ENCODE measurements at regions not wholly inside any gene's neighbourhood (a gene's known extent, or its start where the extent isn't known, plus 50 kb on each side); places are given as distances from the start of the nearest gene placed in this dataset.

DNA sequence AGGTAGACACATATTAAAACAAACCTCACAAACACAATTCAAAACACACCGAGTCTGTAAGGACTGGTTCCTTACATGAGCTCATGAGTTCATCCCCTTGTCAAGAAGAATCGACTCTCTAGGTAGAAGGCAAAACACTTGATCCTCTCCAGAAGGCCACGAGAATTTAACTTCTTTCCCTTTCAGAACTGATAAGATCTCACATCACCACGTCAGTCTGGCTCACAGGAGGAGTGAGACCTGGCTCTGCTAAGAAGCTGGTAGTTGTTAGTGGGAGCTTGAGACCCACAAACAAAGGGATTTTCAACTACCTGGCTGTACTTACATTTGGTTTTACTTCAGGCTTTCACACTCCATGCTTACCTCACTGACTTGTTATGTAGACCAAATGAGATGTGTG, 459.2 kb downstream of the ARHGEF28 start:
- DNase-seq (ENCODE audit: extremely low read depth in 1 of 2, low read depth in 1 of 2) = no peak

DNA sequence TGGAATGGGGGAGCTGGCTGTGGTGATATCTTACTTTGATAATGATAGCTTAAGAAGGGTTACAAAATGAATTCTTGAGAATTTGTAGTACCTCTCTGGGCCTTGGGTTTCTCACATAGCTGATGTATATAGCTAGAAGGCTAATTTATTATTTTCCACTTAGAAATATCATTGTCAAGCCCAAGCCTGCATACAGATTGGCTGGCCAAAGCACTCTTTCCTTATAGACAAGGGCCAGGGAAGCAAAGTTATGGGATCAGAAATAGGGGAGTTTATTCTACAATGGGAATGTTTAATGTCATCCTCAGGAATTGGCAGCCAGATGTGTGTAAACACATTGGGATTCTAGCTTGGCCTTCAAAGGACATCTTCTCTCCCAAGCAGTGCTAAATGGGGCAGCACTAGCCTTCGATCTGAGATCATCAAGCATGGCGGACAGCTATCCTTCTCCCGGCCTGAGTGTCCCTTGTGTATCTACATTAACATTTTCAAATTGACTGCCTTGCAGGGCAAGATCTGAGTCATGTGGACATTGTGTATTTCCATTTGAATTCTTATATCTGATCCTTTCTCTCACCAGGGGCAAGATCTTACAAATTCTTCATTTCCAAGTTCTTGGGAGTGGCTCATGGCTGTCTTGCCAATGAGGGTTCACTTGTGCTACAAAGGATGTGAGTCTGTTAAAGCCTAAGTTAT, 457.2 kb downstream of the ARHGEF28 start:
- DNase-seq (ENCODE audit: extremely low read depth in 1 of 2, low read depth in 1 of 2) = no peak

DNA sequence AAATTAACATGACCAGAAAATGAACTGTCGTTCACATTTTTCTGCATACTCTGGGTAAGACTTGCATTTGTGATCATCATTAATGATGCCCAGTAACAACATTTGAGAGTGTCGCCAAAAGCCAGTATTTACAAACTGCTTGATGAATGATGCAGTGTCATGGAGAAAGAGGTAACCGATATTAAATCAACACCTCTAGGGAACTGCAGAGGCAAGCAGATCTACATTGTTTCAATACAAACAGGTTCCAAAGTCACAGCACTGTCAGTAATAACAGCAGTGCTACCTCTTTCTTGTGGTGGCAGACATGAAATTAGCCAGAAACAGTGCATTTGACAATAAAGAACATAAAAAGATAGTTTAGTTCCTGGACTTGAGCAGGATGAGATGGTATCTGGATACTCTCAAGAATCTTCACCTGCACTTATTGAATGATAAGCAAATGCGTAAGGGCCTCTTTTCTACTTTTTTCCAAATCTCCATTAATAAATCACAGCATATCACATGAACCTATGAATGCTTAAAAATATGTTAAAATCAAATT, 456.6 kb downstream of the ARHGEF28 start:
- no peak for DNase-seq (ENCODE audit: extremely low read depth in 1 of 2, low read depth in 1 of 2)

DNA sequence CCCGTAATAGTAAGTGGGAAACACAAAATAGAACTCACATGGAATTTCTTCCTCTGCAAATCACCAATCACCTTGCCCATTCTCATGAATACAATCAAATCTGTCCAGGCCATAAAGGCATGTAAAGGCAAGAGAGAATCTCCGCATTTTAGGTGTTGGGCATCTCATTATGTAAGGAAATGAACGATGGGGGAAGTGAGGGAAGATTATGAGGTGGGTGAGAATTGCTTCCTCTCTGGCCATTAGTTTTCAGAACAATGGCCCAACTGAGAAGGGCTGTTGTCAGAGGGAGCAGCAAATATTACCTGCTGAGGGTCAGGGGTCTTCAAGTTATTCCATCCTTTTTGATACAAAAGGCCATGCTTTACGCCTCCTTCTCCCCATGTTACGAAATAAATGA, 455.1 kb downstream of the ARHGEF28 start:
- no peak for DNase-seq (ENCODE audit: extremely low read depth in 1 of 2, low read depth in 1 of 2)

DNA sequence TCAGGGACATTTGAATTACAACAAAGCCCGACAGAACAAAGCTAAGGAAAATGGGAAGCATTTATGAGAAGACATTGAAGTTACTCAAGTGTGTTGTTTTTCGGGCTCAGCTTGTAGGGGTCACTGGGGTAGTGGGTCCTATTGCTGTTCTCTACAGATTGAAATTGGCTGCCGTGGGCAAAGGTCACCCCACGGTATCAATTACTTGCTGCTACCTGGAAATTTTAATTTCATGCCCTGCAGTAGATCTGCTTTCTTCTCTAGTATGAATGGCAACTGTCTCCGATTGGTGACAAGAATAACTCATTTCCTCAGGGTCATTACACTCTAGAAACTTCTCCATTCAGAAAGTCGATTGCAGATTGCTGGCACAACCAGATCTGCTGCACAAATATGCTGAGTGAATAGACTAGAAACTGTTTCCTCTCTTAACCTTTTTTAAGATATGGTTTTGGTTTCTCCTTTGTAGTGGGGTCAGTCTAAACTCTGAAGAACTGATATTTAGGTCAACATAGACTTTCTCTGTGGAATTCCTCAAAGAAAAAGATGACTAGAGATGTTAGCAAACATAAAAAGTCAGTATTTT, 454.1 kb downstream of the ARHGEF28 start:
- DNase-seq (ENCODE audit: extremely low read depth in 1 of 2, low read depth in 1 of 2) = no peak

DNA sequence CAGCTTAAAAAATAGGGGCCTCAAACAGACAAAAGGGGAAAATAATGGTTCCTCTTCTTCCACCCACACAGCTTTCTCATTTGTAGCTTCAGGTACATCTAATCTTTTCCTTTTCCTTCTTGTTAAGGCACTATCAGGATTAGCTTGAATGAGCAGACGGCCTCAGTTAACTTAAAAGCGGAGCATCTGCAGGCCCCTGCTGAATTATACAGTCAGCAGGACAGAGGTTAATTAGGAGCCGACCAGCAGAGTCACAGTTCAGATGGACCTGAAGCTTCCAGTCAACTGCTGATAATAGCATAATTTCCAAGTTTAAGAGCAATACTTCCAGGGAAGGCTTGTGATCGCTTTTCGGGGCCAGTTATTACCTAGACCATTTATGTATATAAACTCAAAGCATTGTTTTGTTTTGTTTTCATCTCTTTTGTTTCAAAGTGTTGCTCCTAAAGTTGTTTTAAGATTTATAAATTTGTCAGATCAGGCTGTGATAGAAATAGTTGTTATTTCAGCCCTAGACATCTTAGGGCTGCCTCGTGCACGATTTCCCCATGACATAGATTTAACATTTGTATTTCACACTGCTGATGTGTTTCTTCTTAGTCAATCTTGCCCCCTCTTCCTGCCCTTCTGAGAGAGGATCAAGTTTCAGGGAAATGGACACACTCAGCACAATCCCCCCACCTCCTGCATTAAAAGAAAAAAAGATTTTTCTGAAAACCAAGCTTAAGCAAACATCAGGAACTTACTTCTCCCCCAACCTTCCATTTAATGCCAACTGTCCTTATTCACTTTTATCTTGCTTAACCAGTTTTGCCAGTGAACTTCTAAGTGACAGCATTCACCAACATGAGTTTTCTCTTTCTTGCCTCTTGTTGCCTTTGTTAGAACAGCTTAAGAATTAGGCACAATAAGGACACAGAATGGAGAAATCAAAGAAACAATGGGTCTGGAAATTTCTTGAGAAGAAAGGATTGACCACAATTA, 449.8 kb downstream of the ARHGEF28 start:
- DNase-seq (ENCODE audit: extremely low read depth in 1 of 2, low read depth in 1 of 2) = no peak

DNA sequence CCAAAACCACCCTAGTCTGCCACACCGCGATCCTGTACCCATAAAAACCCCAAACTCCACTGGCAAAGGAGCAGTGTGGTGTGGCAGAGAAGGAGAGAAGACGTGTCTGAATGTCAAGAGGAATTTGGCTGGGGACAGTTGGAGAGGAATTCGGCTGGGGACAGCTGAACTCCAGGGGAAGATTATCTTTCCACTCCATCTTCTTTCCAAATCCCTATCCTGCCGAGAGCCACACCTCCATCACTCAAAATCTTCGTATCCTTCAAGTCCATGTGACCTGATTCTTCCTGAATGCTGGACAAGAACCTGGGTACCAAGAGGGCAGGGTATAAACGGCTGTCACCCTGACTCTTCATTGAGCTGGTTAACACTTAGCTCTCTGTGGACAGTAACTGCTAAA, 448.1 kb downstream of the ARHGEF28 start:
- no peak for DNase-seq (ENCODE audit: extremely low read depth in 1 of 2, low read depth in 1 of 2)

DNA sequence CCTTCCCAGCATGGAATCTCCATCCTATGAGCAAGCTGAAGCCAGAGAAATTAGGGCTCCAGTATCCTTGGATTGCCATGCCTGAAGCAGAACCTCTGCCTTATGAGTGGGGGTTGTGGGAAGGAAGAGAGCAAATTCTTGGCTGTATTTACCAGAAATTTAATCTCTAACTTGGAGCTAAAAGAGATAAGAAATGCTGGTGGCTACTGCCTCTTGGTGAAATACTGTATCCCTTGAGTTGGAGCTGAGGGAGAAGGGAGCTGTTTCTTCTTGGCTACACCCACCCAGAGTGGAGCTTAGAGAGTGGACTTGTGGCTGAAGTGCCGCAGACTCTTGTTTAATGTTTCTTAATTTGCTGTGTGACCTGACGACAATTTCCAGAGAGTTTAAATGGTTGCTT, 447.3 kb downstream of the ARHGEF28 start:
- no peak for DNase-seq (ENCODE audit: extremely low read depth in 1 of 2, low read depth in 1 of 2)

DNA sequence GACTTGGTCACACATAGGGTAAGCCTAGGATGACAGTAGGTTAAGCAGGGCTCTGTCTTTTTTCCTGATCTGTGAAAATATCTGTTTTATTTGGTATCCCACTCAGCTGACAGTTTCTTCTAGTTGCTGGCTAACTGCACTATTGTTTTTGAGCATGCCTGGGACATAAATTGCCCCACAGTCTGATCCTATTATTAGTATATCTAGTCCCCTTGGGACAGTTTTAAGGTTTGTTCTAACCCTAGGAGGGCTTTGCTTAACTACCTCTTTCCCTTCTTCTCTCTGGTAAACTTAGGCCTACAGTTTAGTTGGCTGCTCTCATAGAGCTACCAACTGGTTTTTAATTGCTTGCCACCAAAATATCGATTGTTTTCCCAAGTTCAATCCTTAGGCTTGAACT, 446.6 kb downstream of the ARHGEF28 start:
- no peak for DNase-seq (ENCODE audit: extremely low read depth in 1 of 2, low read depth in 1 of 2)

DNA sequence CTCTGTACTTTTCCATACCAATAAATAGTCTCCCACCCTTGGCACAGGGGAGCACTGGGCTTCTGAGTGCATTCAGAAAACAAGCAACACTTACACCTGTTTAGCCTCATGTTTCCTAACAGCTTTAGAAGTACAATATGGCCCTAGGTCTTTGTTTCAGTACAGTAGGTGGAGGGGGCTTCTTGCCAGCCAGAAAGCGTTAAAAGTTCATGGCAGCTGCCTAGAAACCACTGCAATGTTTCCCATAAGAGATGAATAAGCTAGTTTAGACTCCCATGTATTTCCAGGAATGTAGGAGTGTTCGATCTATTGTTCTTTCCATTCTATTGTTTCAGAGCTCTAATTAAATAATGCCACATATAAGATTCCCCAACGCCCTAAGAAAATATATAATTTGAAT, 444.8 kb downstream of the ARHGEF28 start:
- DNase-seq (ENCODE audit: extremely low read depth in 1 of 2, low read depth in 1 of 2) = no peak

DNA sequence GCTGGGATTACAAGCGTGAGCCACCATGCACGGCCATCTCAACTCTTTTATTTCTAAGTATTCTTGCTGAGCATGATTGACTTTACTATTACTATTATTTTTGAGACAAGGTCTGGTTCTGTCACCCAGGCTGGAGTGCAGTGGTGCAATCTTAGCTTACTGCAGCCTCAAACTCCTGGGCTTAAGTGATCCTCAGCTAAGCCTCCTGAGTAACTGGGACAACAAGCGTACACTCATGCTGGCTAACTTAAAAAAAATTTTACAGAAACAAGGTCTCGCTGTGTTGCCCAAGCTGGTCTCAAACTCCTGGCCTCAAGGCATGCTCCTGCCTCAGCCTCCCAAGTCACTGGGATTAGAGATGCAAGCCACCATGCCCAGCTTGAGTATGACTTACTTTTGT, 443.7 kb downstream of the ARHGEF28 start:
- no peak for DNase-seq (ENCODE audit: extremely low read depth in 1 of 2, low read depth in 1 of 2)

DNA sequence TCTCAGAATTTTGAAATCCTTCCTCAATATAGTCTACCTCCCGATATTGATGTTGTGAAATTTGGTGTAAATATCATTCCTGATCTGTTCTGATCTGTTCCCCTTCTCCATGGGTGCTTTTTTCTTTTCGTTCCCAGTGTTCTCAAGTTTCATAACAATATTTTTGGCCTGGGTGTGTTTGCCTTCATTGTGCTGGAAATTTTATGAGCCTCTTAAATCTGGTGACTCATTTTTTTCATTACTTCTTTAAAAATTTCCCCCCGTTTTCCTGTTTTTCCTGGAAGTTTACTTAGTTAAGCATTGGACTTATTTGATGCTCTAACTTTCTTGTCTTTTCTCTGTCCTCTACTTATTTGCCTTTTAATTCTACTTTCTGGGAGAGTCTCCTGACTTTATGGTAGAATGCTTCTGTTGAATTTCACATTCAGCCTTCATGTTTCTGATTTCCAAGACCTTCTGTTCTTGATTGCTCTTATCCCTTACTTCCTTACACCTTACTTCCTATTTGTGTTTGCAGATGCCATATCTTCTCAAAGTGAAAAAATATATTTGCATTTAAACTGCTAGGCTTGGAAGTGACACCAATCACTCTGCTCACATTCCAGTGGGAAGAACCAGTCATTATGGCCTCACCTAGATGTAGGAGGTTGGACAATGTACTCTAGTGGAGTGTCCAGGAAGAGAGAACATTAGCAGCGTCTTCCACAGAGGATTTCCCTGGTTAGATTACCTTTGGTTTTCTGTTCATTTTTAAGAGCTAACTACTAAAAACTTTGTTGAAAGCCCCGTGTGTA, 441.9 kb downstream of the ARHGEF28 start:
- no peak for DNase-seq (ENCODE audit: extremely low read depth in 1 of 2, low read depth in 1 of 2)

DNA sequence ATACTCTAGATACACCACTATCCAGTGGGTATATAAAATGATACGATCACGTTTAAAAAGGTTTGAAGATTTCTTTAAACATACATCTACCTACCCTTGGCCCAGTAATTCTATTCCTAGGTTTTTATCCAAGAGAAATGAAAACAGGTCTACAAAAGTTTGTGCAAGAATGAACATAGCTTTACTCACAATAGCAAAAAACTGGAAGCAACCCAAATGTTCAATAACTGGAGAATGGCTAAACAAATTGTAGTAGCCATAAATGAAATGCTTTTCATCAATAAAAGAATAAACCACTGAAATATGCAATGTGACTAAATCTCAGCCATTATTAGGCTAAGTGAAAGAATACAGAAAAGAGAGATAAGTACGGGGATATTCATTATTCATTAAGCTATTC, 438.9 kb downstream of the ARHGEF28 start:
- no peak for DNase-seq (ENCODE audit: extremely low read depth in 1 of 2, low read depth in 1 of 2)

DNA sequence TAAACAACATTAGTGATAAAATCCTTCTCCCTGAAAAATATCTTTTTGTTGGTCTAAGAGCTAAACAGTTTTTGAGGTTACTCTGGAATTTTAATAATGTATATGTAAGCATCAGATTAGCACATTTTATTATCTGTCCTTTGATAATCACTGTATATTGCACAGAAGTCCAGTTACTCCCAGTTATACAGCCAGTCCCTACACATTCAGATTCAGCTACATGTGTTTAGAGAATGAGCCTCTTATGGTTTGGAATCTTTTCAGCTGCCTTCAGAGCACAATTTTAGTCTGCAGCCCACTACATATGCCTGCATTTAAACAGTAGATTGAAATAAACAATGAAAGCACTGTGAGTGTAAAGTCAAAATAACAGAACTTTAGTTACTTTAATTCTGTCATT, 438.2 kb downstream of the ARHGEF28 start:
- DNase-seq (ENCODE audit: extremely low read depth in 1 of 2, low read depth in 1 of 2) = no peak

DNA sequence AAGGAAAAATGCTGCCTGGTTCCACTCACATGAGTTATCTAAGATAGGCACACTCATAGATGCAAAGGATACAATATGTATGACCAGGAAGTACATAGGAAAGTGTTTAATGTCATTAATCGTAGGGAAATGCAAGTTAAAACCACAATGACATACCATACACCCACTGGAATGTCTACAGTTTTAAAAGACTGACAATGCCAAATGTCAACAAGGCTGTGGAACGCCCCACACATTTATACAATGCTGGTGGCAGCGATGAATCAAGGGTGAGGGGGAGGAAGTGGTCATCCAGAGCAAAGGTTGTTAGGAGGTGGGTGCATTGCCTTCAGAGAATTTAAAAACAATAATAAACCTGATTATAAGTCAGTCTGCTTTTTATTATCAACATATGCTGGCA, 437.8 kb downstream of the ARHGEF28 start:
- DNase-seq (ENCODE audit: extremely low read depth in 1 of 2, low read depth in 1 of 2) = no peak

DNA sequence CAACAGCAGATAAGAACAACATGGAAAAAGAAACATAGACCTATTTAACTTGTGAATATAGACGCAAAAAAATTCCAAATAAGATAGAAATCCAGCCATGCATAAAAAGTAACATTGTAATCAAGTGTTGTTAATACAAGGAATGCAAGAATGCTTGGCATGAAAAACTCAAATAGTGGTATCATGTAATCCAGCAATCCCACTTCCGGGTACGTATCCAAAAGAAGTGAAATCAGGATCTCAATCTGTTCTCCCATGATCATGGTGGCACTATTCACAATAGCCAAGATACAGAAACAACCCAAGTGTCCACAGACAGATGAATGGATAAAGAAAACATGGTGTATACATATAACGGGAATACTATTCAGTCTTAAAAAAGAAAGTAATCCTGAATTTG, 437.4 kb downstream of the ARHGEF28 start:
- DNase-seq (ENCODE audit: extremely low read depth in 1 of 2, low read depth in 1 of 2) = no peak

DNA sequence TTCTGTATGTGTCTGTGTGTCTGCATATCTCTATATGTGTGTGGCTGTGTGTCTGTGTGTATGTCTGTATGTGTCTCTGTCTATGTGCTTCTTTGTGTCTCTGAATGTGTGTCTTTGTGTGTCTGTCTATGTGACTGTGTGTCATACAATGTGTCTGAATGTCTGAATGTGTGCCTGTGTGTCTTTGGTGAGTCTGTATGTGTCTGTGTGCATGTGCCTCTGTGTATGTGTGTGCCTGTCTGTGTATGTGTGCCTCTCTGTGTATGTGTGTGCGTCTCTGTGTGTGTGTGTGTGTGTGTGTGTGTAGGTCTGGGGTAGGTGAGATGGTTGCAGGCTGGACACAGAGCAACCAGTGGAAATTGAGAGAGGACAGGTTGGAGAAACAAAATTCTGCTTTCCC, 435.3 kb downstream of the ARHGEF28 start:
- no peak for DNase-seq (ENCODE audit: extremely low read depth in 1 of 2, low read depth in 1 of 2)

DNA sequence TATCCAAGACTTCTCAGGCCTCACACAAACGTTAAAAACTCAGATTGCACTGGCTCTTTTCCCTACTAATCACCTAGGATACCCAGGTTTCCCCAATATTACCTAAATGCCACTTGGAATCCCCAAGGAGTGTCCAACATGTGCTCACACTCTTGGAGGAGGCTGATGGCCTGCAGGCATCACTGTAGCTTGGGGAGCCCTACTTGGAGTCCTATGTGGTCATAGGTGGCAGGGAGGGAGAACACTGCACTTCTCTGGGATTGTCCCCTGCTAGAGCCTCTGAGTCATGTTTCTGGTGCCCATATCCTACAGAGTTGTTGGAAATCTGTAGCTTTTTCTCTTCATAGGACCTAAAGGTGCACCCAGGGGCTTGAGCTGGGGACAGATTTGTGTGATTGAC, 433.7 kb downstream of the ARHGEF28 start:
- no peak for DNase-seq (ENCODE audit: extremely low read depth in 1 of 2, low read depth in 1 of 2)

DNA sequence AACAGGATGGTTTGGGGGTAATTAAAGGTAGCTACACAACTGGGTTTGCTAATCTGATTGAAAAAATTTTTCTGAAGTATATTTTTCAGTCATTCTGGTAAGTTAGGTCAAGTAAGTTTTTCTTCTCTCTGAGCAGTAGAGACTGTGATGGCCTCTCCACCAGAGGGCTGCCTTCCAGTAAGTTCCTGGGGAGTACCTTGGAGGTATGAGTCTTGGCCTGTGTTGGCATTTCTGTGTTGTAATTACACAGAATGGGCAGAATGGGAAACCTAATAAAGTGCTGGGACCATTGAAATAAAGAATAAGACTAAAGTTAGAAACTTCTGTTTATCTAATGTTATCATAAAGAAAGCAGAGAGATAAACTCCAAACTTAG, 430.8 kb downstream of the ARHGEF28 start:
- no peak for DNase-seq (ENCODE audit: extremely low read depth in 1 of 2, low read depth in 1 of 2)

DNA sequence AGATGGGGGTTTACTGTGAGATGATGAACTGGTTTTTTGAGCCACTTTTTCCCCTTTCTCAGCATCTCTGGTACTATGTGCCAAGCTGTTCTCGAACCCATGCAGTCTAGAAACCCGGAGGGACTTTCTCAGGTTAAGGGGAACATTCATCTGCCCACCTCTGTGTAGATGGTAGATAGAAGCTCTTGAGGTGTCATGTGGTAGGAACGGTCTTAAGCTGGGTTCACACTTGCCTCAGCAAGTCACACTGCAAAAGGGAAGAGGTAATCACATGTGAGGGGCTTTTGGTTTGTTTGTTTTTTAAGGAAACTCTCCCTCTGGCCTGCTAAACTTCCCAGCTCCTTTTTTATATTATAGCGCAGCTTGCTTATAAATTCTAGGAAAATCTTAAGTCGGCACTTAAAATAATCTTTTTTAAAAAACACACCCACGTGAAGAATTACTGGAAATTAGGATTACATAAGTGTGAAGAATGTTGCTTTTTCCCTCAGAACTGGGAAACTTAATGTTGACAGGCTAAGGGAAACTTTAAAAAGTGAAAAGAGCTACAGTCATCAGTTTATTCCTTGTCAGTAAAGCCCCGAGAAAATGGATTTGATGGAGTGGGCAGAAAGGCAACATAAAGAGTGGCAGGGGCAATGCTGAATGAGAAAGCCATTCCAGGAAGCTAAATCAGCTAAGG, 430.3 kb downstream of the ARHGEF28 start:
- no peak for DNase-seq (ENCODE audit: extremely low read depth in 1 of 2, low read depth in 1 of 2)
